ENCODE measurements at regions not wholly inside any gene's neighbourhood (a gene's known extent, or its start where the extent isn't known, plus 50 kb on each side); places are given as distances from the start of the nearest gene placed in this dataset.

GRCh38 chr3:193970773-193971206 lies 165.2 kb upstream of the HES1 start:
- DNase-seq, result no peak

- DNase-seq, result no peak
Measured at GRCh38 chr3:193971261-193971751, 164.6 kb upstream of the HES1 start.

- DNase-seq, result no peak
Measured at GRCh38 chr3:193971966-193972365, 164.0 kb upstream of the HES1 start.

DNA sequence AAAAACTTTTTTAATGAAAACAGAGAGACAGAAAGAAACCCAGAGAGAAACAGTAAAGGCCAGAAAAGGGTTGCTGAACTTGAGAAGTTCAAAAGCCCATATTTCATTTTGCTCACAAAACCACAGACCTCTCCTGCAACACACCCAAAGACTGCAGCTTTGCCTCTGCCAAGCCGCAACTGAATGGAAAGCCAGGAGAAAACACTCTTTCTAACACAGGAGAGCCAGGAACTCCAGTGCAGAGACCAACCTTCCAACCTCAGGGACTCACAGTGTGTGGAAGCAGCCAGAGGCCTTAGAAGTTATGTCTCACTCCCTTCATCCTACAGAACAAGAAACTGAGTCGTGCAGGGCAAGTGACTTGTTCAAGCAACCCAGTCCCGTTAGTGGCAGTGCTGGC lies 163.1 kb upstream of the HES1 start:
- no peak for DNase-seq

DNA sequence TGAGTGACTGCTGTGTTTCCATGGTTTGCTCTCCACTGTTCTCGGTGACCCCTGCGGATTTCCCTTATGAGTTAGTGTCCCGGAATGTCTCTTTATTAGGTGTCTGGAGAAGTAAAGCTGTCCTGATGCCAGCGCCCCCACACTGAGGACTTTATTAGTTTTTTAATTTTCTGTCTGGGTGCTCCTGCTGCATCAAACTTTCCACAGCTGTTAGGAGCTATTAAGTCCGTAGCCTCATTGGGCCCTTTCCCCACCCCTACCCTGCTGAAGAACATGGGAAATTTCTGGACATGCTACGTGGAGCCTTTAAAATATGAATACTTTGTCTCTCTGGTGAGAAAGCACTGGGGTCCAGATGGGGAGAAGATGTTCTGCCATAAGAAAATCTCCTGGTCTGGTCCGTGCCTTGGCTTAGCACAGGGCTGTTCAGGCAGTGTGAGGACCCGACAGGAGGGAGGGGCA lies 161.7 kb upstream of the HES1 start:
- DNase-seq, result no peak

DNA sequence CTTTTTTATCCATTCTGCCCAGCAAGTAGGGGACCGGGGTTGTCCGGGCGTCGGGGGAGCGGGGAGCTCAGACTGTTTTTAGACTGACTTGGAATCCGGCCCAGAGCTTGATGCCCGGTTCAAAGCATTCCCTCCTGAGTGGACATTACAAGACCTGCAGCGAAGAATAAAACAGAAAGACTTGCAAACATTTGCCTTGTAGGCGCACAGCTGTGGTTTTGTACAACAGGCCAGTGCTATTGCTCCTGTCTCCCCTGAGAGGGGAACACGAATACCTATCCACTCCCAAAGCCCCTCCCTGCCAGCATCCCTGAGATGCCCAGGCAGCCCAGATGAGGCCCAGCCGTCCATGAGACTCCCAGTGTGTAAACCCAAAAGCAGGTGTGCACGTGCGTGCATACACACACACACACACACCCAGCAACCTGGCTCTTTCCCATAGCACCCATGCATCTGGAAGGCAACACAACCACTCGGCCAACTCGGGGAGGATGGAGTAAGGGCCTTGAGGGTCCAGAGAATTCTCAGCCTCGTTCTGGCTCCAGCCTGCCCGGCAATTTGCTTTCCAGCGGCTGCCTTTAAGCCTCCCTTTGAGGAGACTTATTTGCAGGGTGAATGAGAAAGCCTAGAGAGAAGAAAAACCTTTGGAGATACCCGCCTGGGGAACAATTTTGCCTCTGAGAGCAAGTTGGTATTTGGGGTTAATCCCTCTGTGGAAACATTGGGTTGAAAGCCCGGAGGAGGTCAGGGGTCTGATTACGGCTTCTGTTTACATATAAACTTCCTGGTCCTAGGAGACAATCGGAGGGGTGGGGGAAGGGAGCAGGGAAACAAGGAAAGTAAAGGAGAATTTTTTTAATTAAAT lies 161.0 kb upstream of the HES1 start:
- no peak for DNase-seq

DNA sequence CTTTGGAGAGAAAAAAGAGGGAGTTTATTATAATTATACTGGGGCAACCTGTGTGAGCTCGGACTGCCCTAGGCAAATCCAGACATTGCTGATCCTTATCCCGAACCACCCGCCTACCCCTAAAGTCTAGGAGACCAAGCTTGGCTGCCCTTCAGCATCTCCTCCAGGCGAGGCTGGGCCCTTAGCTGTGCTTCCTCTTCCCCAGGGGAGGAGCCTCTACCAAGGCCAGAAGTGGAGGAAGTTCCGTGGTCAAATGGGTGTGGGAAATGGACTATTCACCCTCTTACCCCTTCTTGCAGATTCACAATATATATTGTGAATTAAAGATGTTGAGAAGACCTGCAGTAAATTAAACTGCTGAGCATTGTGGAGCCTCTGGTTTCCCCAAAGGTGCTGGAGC lies 158.3 kb upstream of the HES1 start:
- DNase-seq, result no peak

GRCh38 chr3:193978030-193978429 lies 157.9 kb upstream of the HES1 start:
- DNase-seq, result no peak

DNA sequence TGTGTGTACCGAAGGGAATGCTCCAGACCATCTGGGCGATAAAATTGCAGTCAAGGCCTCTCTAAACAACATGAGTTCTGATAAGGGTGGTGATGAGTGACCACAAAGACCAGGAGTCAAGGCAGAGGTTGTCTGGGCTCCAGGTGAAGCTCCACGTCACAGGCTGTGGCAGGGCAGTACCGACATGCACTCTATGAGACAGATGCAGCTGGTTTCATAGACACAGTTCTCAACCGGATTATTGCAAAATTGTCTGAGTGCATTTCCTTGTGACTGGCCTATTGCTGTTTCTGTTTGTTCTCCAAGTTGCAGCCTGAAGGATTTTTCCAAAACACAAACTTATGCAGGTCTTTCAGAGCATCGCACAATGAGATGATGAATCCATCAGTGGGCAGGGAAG lies 157.5 kb upstream of the HES1 start:
- no peak for DNase-seq

GRCh38 chr3:193980326-193980725 lies 155.6 kb upstream of the HES1 start:
- no peak for DNase-seq

- DNase-seq, result no peak
Measured at GRCh38 chr3:193980905-193981304, 155.0 kb upstream of the HES1 start.

DNA sequence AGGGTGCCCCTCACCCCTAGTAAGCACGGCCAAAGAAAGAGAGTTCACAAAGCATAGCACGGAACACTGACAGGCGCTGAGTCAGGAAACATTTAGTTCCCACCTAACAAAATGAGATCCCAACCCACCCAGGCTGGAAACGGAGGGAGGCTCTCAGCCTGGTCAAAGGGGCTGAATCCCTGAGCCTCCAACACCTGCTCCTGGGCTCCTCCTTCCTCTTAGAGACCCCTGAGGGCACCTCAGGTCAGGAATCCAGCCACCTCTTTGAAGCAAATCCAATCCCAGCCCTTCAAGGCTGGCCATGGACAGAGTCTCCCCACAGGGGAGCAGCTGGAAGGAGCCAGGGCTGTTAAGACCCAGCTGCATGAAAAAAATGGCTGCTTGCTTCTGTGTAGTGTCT lies 154.4 kb upstream of the HES1 start:
- no peak for DNase-seq

DNA sequence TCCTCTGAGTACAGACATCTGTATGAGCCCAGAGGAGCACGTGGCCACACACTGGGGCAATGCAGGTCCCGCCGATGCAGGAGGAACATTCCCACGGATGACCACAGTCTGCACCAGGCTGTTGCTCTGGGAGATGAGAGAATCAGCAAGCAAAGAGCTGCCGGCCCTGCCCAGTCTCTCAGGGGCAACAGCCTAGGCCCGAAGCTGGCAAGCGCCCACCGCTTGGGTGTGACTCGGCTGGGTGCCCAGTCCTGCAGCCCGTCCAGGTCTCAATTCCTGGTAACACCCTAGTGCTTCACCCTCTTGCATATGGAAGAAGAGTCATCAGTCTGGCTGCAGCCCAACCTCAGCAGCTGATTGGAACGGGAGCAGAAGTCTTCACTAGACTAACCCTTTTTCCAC lies 153.7 kb upstream of the HES1 start:
- no peak for DNase-seq

GRCh38 chr3:193983846-193984818 lies 151.8 kb upstream of the HES1 start:
- no peak for DNase-seq

GRCh38 chr3:193984876-193985275 lies 151.1 kb upstream of the HES1 start:
- no peak for DNase-seq

DNA sequence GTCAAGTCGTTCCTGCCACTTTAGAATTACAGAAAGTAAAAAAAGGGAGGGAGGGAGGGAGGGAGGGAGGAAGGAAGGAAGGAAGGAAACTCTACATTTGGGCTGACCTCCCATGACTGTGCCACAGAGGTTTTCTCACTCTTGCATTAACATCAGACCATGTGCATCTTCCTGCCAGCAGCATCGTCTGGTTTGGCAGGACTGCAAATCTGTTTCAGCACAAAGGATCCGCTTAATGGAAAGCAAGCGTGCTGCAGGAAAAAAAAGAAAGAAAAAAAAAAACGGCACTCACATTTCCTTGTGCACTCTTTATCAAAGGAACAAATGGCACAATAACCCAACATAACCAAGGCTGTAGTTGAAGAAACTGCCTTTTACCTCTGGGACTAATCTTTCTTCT lies 148.8 kb upstream of the HES1 start:
- DNase-seq, result no peak

- DNase-seq, result no peak
Measured at GRCh38 chr3:193989186-193989585, 146.8 kb upstream of the HES1 start.

- DNase-seq, result no peak
Measured at GRCh38 chr3:193991666-193992424, 144.1 kb upstream of the HES1 start.

DNA sequence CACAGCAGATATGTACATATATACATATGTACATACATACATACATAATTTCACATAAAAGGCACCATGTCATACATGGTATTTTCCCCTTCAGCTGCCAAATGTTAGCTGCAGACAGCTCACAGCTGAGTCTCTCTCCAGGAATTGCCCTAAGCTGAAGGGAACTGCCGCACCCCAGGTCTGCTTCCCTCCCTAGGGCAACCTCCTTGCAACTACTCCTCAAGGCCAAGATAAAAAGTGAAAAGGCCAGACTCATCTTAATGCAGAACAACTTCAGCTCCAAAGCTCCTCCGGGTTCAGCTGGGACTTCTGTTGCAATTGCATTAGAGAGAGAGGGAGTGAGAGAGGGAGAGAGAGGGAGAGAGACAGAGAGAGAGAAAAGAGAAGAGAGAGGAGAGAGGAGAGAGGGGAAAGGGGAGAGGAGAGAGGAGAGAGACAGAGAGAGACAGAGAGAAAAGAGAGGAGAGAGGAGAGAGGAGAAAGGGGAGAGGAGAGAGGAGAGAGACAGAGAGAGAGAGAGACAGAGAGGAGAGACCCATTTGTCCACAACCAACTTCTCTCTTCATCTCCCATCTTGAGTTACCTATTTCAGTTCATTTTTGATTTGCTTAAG lies 143.4 kb upstream of the HES1 start:
- no peak for DNase-seq

DNA sequence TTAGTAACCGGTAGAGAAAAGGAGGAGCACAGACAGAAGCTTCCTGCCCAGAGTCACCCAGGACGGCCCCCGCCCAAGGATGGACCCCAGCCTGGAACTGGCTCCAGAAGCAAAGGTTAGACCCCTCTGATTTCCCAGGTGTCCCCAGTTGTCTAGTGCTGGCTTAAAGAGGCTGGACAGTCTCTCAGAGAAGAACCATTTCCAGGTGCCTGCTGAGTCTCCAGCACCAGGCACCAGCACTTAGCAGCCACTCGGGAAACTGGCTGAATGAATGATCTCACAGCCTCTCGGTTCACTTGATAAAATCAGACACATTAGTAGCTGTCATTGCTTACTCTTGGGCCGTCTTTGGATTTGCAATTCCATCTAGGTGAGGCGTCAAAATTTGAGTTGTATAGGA lies 139.7 kb upstream of the HES1 start:
- DNase-seq, result no peak

DNA sequence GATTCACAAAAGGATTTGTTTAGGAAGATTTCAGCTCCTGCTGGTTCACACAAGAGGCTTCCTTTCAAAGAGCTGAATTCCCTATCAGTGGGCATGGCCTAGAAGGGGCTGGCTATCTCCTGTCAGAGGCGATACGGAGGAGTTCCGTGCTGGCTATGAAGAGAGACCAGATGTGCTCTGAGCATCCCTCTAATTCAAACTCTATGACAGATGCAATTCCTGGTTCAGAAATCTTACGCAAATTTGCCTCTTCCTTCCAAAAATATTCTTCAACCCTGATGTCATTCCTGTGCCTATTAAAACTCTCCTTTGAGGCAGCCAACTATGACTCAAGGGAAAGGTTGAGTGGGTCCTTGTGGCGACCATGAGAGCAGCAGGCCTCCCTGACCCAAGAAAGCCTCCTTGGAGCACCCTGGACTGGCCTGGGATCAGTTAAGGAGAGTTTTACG lies 139.3 kb upstream of the HES1 start:
- DNase-seq, result no peak
